BJ (cell line): ENCODE measurements at regions not wholly inside any gene's neighbourhood (a gene's known extent, or its start where the extent isn't known, plus 50 kb on each side); places are given as distances from the start of the nearest gene placed in this dataset.

Experiments used
- CTCF ChIA-PET: fragments of 350-600 bp; formaldehyde crosslinking; extraction: SDS; loops from one replicate; lab custom pipeline; 2021; ENCODE audit warnings: antibody characterized with exemption, inconsistent platforms; lab: Yijun Ruan, JAX
- POLR2A ChIA-PET: fragments of 300-600 bp; sonication (Branson Sonifier 250); formaldehyde crosslinking; extraction: SDS; loops from one replicate; lab custom pipeline; 2021; ENCODE audit warnings: antibody characterized with exemption; lab: Charles Lee
- DNase-seq: peaks from one replicate; pipeline ENCODE4 v3.0.0-alpha.2; 2011; ENCODE audit warnings: low read depth
- H3K27me3 ChIP-seq: 2 replicates; pipeline ENCODE4 v1.6.0; 2011; ENCODE audit warnings: low read length; ENCODE audit not compliant: control insufficient read depth, insufficient read depth
- H3K36me3 ChIP-seq: 2 replicates; pipeline ENCODE4 v1.5.1; 2011; ENCODE audit warnings: low read length; ENCODE audit not compliant: control insufficient read depth, insufficient read depth
- H3K4me3 ChIP-seq: 2 replicates; pipeline ENCODE4 v1.5.1; 2011; ENCODE audit warnings: low read depth, mild to moderate bottlenecking, control low read depth, low read length
- TF ChIP-seq, protein P1 (sequence below): IDR thresholded peaks from 2 replicates; pipeline ENCODE4 v1.5.1; 2011; ENCODE audit warnings: low read depth, mild to moderate bottlenecking, control low read depth, inconsistent platforms, low read length, moderate library complexity; ENCODE audit not compliant: insufficient read depth

DNA sequence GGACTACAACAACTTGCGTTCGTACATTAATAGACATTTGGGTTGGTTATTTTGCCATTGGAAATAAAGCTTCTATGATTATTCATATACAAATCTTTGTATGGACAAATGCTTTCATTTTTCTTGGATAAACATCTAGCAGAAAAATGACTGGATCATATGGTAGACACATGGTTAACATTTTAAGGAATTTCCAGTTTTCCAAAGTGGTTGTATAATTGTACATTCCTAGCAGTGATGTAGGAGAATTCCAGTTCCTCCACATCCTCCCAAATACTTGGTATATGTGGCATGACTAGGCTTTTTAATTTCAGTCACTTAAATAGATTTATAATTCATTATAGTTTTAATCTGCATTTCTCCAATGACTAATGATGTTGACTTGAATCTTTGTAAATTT is 246.2 kb upstream of the NCAM1 start:
- CTCF ChIA-PET = no interaction called here
- DNase-seq = no peak
- H3K27me3 ChIP-seq = no peaks in the 10 kb centered on the region
- TF ChIP-seq, protein P1, sequence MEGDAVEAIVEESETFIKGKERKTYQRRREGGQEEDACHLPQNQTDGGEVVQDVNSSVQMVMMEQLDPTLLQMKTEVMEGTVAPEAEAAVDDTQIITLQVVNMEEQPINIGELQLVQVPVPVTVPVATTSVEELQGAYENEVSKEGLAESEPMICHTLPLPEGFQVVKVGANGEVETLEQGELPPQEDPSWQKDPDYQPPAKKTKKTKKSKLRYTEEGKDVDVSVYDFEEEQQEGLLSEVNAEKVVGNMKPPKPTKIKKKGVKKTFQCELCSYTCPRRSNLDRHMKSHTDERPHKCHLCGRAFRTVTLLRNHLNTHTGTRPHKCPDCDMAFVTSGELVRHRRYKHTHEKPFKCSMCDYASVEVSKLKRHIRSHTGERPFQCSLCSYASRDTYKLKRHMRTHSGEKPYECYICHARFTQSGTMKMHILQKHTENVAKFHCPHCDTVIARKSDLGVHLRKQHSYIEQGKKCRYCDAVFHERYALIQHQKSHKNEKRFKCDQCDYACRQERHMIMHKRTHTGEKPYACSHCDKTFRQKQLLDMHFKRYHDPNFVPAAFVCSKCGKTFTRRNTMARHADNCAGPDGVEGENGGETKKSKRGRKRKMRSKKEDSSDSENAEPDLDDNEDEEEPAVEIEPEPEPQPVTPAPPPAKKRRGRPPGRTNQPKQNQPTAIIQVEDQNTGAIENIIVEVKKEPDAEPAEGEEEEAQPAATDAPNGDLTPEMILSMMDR = no peak
- no peak overlapping the region for H3K4me3 ChIP-seq
- POLR2A ChIA-PET = no interaction called here
- H3K36me3 ChIP-seq = no peaks in the 10 kb centered on the region

DNA sequence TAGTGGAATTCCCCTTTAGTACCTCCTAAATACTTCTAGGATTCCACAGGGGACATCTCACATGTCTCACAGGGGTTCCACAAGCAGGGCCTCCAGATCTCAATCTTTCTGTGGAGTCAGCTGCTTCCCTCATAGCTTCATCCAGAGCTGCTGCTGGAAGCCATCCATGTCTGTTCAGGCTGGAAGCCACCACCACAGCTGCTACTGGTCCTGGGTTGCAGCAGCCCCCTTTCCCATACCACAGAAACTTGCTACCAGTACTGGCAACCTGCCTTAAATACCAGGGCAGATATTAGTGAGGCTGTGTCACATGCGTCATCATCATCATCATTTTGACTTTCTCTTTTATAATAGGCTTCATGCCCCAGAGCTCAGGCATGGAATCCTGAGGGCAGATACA is 242.7 kb upstream of the NCAM1 start:
- DNase-seq = no peak
- Histone ChIP-seq H3K4me3 (no peak overlapping the region), H3K36me3 (no peaks in the 10 kb centered on the region), H3K27me3 (no peaks in the 10 kb centered on the region)
- ChIA-PET POLR2A (no interaction called here), CTCF (no interaction called here)
- TF ChIP-seq, protein P1 = no peak

DNA sequence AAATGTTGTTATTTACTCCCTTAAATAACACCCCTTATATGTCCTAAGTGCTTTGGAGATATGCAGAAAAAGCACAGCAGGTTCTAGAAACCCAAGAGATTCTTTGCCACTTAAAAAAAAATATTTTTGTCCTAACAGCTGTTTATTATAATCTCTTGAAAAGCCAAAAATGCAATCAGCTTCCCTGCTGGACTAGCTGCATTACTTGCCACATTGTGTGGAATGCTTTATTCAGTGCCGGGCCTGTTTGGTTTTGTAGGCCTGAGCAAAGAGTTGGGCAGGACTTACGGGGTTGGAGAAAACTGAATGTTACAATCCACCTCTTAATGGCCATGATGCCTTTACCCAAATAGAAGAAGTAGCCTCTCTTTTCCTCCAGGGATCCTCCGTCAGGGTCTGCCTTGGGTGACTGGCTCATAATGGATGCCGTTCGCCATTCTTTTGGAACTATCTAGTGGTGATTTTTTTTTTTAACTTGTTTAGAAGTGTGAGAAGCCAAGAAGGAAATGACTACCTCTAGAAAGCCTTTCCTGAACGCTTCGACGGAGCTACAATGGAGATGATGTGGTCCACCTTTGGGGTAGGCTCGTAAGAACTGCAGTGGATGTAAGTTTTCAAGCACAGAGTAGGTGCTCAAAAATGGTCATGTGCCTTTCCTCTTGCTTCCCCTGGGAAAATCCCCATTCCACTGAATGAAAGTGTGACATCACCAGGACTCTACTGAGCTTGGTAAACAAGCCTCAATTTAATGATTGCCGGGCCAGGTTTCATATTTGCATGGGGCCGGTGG is 241.3 kb upstream of the NCAM1 start:
- ChIA-PET CTCF (no interaction called here), POLR2A (no interaction called here)
- no peaks in the 10 kb centered on the region for H3K27me3 ChIP-seq
- H3K36me3 ChIP-seq = no peaks in the 10 kb centered on the region
- TF ChIP-seq, protein P1 = no peak
- no peak overlapping the region for H3K4me3 ChIP-seq
- no peak for DNase-seq

DNA sequence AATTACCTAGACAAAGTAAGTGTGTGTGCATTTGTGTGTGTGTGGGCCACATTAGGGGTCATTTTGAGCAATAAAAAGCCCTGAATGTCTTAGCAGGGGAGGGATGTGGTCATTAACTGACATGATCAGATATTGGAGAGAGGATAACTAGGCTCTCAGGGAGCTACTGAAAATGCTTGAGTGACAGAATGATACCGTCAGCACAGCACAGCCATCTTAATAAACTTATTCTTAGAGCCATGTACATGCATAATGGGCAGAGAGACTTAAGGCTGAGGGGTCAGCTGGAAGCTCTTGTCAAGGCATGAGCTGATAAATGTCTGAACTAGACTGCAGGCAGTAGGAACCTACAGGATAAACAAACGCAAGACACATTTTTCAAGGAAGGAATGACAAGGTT is 239.1 kb upstream of the NCAM1 start:
- no peak for DNase-seq
- Histone ChIP-seq H3K27me3 (no peaks in the 10 kb centered on the region), H3K36me3 (no peaks in the 10 kb centered on the region), H3K4me3 (no peak overlapping the region)
- POLR2A ChIA-PET = no interaction called here
- TF ChIP-seq, protein P1 = no peak
- CTCF ChIA-PET = no interaction called here

DNA sequence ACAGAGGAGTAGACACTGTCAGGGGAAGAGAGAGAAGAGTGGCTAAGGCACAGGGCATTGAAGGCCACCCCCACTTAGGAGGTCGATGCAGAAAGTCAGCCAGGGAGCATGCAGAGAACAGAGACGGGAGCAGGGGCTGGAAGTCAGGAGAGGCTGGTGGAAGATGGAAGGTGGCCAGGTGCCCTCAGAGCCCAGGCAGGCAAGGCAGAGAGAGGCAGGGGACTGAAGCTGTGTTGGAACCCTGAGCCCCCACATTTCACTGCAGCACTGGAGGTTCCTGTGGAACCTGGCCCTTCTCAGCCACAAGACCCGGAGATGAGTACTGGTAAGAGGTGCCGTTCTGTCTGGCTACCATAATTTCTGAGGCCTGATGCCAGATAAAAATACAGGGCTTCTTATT is 238.3 kb upstream of the NCAM1 start:
- ChIA-PET POLR2A (no interaction called here), CTCF (no interaction called here)
- no peak for DNase-seq
- Histone ChIP-seq H3K27me3 (no peaks in the 10 kb centered on the region), H3K36me3 (no peaks in the 10 kb centered on the region), H3K4me3 (no peak overlapping the region)
- TF ChIP-seq, protein P1 = no peak
